ENCODE measurements at regions not wholly inside any gene's neighbourhood (a gene's known extent, or its start where the extent isn't known, plus 50 kb on each side); places are given as distances from the start of the nearest gene placed in this dataset.
"Not testable (repeated sequence)": the region's sequence is repeated elsewhere in the genome, so short reads cannot be mapped to it uniquely, and the experiment has no call there.

DNA sequence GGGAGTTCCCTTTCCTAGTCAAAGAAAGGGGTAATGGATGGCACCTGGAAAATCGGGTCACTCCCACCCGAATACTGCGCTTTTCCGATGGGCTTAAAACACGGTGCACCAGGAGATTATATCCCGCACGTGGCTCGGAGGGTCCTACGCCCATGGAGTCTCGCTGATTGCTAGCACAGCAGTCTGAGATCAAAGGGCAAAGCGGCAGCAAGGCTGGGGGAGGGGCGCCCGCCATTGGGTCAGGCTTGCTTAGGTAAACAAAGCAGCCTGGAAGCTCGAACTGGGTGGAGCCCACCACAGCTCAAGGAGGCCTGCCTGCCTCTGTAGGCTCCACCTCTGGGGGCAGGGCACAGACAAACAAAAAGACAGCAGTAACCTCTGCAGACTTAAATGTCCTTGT is 683.3 kb upstream of the MIR17HG start:
- TF ChIP-seq, protein P1, sequence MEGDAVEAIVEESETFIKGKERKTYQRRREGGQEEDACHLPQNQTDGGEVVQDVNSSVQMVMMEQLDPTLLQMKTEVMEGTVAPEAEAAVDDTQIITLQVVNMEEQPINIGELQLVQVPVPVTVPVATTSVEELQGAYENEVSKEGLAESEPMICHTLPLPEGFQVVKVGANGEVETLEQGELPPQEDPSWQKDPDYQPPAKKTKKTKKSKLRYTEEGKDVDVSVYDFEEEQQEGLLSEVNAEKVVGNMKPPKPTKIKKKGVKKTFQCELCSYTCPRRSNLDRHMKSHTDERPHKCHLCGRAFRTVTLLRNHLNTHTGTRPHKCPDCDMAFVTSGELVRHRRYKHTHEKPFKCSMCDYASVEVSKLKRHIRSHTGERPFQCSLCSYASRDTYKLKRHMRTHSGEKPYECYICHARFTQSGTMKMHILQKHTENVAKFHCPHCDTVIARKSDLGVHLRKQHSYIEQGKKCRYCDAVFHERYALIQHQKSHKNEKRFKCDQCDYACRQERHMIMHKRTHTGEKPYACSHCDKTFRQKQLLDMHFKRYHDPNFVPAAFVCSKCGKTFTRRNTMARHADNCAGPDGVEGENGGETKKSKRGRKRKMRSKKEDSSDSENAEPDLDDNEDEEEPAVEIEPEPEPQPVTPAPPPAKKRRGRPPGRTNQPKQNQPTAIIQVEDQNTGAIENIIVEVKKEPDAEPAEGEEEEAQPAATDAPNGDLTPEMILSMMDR (IDR thresholded peaks at IDR 0.05; ENCODE audit: poor library complexity): not testable (repeated sequence)
- TF ChIP-seq EZH2 (IDR thresholded peaks at IDR 0.05; ENCODE audit: borderline replicate concordance); EZH2phosphoT487 (IDR thresholded peaks at IDR 0.05; ENCODE audit: low read depth, severe bottlenecking, unreplicated experiment): not testable (repeated sequence)
